Skeletal muscle tissue (tissue), 3 donors: ENCODE measurements at regions not wholly inside any gene's neighbourhood (a gene's known extent, or its start where the extent isn't known, plus 50 kb on each side); places are given as distances from the start of the nearest gene placed in this dataset.

ENCODE experiments used
- H3K27ac ChIP-seq: one replicate; pipeline ENCODE4 v1.7.0; 2013; ENCODE audit warnings: mild to moderate bottlenecking, low read depth, low read length, inconsistent platforms
- H3K27me3 ChIP-seq, 3 donors: one replicate each; pipeline ENCODE4 v1.7.0; 2013; ENCODE audit warnings: low read length in 3 of 3; ENCODE audit not compliant: control insufficient read depth in 3 of 3, insufficient read depth in 3 of 3
- H3K36me3 ChIP-seq, 3 donors: one replicate each; pipeline ENCODE4 v1.7.0; 2013; ENCODE audit warnings: low read length in 3 of 3; ENCODE audit not compliant: control insufficient read depth in 3 of 3, insufficient read depth in 3 of 3
- H3K4me1 ChIP-seq, 3 donors: one replicate each; pipeline ENCODE4 v1.7.0; 2013; ENCODE audit warnings: low read length in 3 of 3, mild to moderate bottlenecking in 3 of 3; ENCODE audit not compliant: control insufficient read depth in 3 of 3, insufficient read depth in 3 of 3
- H3K4me3 ChIP-seq, 3 donors: one replicate each; pipeline ENCODE4 v1.7.0; 2013; ENCODE audit warnings: low read length in 3 of 3
- H3K9ac ChIP-seq, 3 donors: one replicate each; pipeline ENCODE4 v1.7.0; 2013; ENCODE audit warnings: low read length in 3 of 3, mild to moderate bottlenecking in 3 of 3, moderate library complexity in 2 of 3, low read depth in 1 of 3
- H3K9me3 ChIP-seq, 3 donors: one replicate each; pipeline ENCODE4 v1.7.0; 2013; ENCODE audit warnings: low read length in 3 of 3; ENCODE audit not compliant: control insufficient read depth in 3 of 3
- donor health status: Osteomylitis.

DNA sequence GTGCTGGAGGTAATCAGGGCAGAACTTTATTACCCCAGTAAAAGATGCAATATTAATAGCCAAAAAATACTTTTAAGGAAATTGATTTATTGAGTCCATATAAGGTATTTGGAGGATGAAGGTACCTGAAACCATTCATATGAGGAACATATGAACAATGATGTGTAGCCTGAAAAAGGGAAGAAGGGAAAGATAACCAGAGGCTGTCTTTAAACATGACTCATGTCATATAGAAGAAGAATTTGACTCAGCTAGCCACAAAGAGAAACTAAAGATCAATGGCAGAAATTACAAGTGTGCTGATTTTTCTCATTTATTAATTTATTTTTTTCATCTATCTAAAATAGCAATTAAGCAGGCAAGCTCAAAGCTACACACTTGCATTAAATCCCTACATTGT is 136.2 kb upstream of the DUSP10 start:
- Histone ChIP-seq H3K27ac (no peak overlapping the region), H3K4me3 (no peak overlapping the region), H3K9me3 (no peaks in the 10 kb centered on the region), H3K9ac (no peak overlapping the region), H3K27me3 (no peaks in the 10 kb centered on the region), H3K36me3 (no peaks in the 10 kb centered on the region), H3K4me1 (no peaks in the 10 kb centered on the region)

GRCh38 chr1:221877311-221877710 is 135.4 kb upstream of the DUSP10 start:
- H3K36me3 ChIP-seq = no peaks in the 10 kb centered on the region
- H3K4me3 ChIP-seq = no peak overlapping the region
- no peak overlapping the region for H3K9ac ChIP-seq

DNA sequence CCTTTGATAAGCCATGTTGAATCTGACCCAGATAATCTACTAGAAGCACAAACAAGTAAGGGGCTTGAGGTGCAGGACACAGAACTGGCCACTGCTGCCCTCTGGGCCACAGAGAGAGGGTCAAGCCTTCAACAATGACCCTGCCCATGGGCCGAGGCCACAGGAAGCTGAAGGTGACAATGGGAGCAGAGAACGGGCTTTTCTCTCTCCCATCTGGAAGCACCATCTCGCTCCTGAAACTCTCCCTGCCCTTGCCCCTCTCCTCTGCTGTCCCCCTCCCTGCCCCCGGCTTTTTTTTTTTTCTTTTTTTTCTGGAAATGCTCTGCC is 133.1 kb upstream of the DUSP10 start:
- Histone ChIP-seq H3K27ac (no peak overlapping the region), H3K4me3 (no peak overlapping the region), H3K4me1 (no peaks in the 10 kb centered on the region), H3K36me3 (no peaks in the 10 kb centered on the region), H3K9me3 (no peaks in the 10 kb centered on the region), H3K9ac (no peak overlapping the region), H3K27me3 (no peaks in the 10 kb centered on the region)

More at GRCh38 chr1:221877311-221877710, 135.4 kb upstream of the DUSP10 start:
- Histone ChIP-seq H3K27ac (no peak overlapping the region), H3K9me3 (no peaks in the 10 kb centered on the region), H3K27me3 (no peaks in the 10 kb centered on the region), H3K4me1 (no peaks in the 10 kb centered on the region)

DNA sequence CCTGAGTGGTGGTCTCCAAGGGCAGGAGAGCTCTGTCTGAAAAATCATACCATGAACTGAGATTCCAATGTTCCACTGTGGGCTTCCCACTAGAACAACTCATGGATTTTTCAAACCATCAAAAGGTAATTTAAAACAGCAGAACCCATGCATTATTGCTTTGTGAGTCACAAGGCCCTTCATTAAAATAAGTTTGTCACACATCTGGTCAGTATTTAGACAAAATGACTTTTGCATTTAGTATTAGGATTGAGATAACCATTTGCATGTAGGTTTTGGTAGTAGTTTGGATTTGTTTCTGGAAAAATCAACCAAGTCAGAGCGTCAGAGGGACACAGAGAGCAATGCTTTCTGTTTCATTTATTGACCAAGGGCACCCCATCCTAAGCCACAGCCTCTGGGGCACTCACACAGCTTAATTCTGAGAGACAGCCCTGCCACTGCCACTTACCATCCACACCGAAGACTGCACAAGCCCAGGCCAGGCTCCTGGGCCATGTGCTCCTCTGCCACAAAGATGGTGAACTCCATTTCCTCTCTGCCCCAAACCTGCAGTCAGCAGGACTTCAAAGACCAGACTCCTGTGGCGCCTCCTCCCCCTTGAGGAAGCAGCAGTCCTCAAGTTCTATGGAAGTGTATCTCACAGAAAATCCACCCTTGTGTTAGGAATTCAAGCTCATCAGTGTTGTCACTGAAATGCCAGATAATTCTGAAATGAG is 132.6 kb upstream of the DUSP10 start:
- Histone ChIP-seq H3K9ac (no peak overlapping the region), H3K27ac (no peak overlapping the region), H3K4me1 (no peaks in the 10 kb centered on the region)

DNA sequence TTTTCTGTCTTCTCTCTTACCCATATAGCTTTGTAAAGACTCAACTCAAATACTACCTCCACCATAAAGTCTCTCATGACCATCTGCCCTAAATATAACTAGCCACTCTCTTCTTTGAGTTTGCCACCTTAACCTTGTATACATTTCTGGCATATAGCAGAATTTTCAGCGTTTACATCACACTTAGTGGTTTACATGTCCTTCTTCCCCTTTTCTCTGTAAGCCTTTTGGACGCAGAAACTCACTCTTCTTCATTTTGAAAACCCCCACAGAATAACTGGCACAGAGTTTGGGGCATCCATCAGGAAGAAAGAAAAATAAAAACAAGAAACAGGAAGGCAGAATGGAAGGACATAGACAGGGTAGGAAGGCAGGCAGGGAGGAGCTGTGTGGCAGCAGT is 131.8 kb upstream of the DUSP10 start:
- H3K4me1 ChIP-seq = no peaks in the 10 kb centered on the region
- H3K9ac ChIP-seq = no peak overlapping the region
- no peaks in the 10 kb centered on the region for H3K36me3 ChIP-seq
- no peaks in the 10 kb centered on the region for H3K27me3 ChIP-seq
- H3K27ac ChIP-seq = no peak overlapping the region
- no peaks in the 10 kb centered on the region for H3K9me3 ChIP-seq
- H3K4me3 ChIP-seq = no peak overlapping the region

More for the DNA sequence above, 132.6 kb upstream of the DUSP10 start:
- H3K36me3 ChIP-seq = no peaks in the 10 kb centered on the region
- H3K9me3 ChIP-seq = no peaks in the 10 kb centered on the region
- no peak overlapping the region for H3K4me3 ChIP-seq
- H3K27me3 ChIP-seq = no peaks in the 10 kb centered on the region

DNA sequence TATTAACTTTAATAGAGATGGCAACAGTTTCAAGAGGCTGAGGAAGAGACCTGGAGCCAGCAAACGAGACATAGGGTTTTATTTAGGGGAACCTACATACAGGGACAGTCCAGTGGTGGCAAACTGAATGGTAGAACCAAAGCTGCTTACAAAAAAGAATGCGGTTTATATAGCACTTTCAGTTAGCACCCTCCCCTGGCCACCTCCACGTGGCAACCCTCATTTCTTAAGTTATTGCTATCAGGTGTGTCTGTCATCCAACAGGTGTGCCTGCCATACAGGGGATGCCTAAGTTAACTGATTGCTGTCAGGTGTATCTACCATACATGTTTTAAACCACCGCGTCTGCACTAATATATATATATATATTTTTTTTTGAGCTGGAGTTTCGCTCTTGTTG is 129.2 kb upstream of the DUSP10 start:
- Histone ChIP-seq H3K9ac (no peak overlapping the region), H3K4me1 (no peaks in the 10 kb centered on the region), H3K4me3 (no peak overlapping the region), H3K27me3 (no peaks in the 10 kb centered on the region), H3K27ac (no peak overlapping the region), H3K36me3 (no peaks in the 10 kb centered on the region), H3K9me3 (no peaks in the 10 kb centered on the region)

GRCh38 chr1:221869779-221870178 is 127.9 kb upstream of the DUSP10 start:
- Histone ChIP-seq H3K27ac (no peak overlapping the region), H3K4me3 (no peak overlapping the region), H3K27me3 (no peaks in the 10 kb centered on the region), H3K9ac (no peak overlapping the region), H3K4me1 (no peaks in the 10 kb centered on the region), H3K36me3 (no peaks in the 10 kb centered on the region), H3K9me3 (no peaks in the 10 kb centered on the region)

GRCh38 chr1:221868593-221869303 is 126.9 kb upstream of the DUSP10 start:
- Histone ChIP-seq H3K9ac (no peak overlapping the region), H3K4me1 (peaks cover under 1 to 3% (median under 1%) of the 10 kb centered on the region in 3 donors), H3K4me3 (no peak overlapping the region), H3K9me3 (no peaks in the 10 kb centered on the region), H3K36me3 (no peaks in the 10 kb centered on the region), H3K27ac (no peak overlapping the region), H3K27me3 (no peaks in the 10 kb centered on the region)

GRCh38 chr1:221867003-221867402 is 125.1 kb upstream of the DUSP10 start:
- Histone ChIP-seq H3K4me1 (peaks cover 12 to 15% (median 13%) of the 10 kb centered on the region in 3 donors), H3K4me3 (no peak overlapping the region), H3K9me3 (no peaks in the 10 kb centered on the region), H3K27ac (no peak overlapping the region), H3K27me3 (no peaks in the 10 kb centered on the region), H3K36me3 (no peaks in the 10 kb centered on the region), H3K9ac (no peak overlapping the region)

DNA sequence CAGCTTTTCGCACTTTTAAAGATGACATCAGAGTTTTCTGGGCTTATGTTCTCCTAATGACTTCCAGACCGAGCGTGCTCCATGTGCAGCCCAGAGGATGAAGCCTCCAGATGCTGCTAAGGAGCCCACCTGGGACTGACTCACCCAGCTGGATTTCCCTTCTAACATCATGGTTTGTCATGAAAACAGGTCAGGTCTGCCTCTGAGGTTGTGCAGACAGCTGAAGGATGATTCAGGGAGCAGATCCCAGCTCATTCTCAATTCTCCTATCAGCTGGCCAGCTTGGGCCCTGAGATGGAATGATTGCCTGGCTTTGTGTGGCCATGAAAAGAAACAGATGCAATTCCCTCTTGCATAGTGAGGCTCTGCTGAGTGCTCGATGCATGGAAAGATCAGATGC is 123.9 kb upstream of the DUSP10 start:
- Histone ChIP-seq H3K36me3 (no peaks in the 10 kb centered on the region), H3K9me3 (no peaks in the 10 kb centered on the region), H3K27ac (no peak overlapping the region), H3K9ac (no peak overlapping the region), H3K27me3 (no peaks in the 10 kb centered on the region), H3K4me3 (no peak overlapping the region), H3K4me1 (peaks cover 12 to 15% (median 13%) of the 10 kb centered on the region in 3 donors)
